ENCODE measurements at regions not wholly inside any gene's neighbourhood (a gene's known extent, or its start where the extent isn't known, plus 50 kb on each side); places are given as distances from the start of the nearest gene placed in this dataset.
"Not testable (repeated sequence)": the region's sequence is repeated elsewhere in the genome, so short reads cannot be mapped to it uniquely, and the experiment has no call there.

DNA sequence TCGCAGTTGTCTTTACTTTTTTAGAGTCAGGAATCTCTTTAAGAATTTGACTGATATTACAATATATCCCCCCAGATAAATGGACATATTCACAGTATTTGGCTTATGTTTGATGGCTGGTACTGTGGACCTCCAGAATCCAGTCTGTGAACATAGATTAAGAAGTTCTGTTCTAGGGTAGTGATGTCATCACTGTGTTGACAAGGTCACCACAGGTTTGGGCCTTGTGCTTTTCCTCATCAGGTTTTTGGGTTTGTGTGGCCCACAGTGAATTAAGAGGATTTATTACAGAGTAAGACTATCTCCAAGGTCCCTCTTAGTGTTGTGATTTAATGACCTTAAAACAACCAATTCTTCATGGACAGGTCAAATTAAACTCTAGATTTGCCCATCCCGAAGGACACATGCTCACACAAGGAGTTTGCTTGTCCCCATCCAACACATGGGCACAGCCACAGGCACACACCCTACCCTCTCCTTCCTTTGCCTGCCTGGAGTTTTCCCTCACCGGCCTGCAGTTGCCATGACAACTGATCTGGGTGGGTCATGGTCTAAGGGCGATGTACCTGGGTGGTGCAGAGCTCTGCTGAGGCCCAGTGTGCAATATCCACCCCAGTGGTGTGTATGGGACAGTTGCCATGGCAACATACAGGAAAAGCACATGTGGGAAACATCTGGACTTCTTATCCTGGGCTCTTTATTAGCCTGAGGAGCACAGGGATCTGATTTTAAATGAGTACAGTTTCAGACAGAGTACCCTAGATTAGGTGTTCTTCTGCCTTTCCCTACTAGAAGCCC is 98.6 kb downstream of the NAV1 start:
- no peak for DNase-seq (ENCODE audit: low spot score)

DNA sequence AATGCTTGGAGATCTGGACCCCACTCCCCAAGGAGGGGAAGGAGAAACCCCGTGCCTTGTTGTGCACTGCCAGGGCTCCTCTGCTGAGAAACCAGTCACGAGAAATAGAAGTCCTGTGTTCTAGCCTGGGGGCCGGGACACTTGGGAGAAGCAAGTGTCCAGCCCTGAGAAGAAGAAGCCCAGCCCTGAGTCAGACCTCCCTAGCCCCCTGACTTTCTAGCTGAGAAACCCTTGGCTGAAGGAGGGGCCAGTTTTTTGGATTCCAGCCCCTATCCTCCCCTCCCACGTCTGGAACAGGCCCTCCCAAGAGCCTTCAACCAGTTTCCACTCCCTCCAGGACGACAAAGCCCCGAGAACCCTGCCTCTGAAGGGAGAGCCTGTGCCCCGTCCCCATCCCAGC is 100.5 kb downstream of the NAV1 start:
- DNase-seq (ENCODE audit: low spot score): no peak

GRCh38 chr1:201639826-201640225 is 100.9 kb downstream of the NAV1 start:
- no peak for DNase-seq (ENCODE audit: low spot score)

- no peak for DNase-seq (ENCODE audit: low spot score)
Measured at GRCh38 chr1:201640624-201641023, 101.7 kb downstream of the NAV1 start.

DNA sequence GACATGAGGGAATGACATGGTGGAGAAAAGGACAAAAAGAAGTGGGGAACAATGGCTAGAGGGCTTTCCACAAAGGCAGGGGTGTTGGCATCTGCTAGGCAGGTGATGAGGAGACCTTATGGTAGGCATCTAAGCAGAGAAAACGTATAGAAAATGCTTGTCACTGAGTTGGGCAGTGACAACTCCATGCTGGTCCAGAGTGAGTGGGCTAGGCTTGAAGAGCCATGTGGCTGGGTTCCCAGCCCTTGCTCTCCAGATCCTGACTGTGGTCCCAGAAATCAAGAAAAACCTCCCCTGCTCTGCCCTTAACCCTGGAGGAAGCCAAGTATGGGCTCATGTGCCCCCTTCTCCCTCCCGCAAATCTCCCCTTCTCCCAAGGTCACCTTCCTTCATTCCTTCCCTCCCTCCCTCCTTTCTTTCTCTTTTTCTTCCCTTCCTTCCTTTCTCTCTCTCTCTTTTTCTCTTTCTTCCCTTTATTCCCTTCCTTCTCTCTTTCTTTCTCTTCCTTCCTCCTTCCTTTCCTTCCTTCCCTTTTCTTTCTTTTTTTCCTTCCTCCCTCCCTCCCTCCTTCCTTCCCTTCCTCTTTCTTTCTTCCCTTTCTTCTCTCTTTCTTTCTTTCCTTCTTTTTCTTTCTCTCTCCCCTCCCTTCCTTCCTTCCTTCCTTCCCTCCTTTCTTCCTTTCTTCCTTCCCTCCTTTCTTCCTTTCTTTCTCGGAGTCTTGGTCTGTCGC is 102.8 kb downstream of the NAV1 start:
- DNase-seq (ENCODE audit: low spot score): no peak

- DNase-seq (ENCODE audit: low spot score): no peak
Measured at GRCh38 chr1:201643835-201644104, 104.8 kb downstream of the NAV1 start.

- no peak for DNase-seq (ENCODE audit: low spot score)
Measured at GRCh38 chr1:201644197-201644596, 105.3 kb downstream of the NAV1 start.

GRCh38 chr1:201645000-201645399 is 106.1 kb downstream of the NAV1 start:
- DNase-seq (ENCODE audit: low spot score): not testable (repeated sequence)

- no peak for DNase-seq (ENCODE audit: low spot score)
Measured at GRCh38 chr1:201645956-201646355, 107.0 kb downstream of the NAV1 start.

DNA sequence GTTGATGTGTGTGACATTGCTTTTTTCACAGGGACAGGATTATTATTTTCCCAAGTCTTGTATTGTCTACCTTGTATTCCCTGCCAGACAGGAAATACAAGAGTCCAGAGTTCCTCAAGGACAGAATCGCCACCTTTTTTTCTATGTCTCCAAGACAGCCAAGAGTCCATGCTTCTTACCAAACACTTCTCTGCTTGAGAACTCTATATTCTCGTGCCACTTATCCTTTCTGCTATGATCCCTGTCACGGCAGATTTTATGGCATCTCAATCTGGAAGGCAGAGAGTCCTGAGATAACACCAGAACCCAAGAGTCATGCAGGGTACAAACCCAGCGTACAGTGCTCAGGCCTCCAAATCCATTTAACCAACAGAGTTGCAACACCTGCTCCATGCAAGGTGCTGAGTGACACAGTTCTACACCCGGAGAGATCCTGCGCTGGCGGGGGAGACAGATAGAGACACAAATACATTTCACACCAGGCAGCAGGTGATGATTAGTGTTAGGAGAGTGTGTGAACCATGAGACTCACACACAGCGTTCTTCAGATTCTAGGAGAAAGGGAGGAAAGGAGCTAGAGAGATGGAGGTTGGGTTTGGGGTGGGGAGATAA is 107.6 kb downstream of the NAV1 start:
- DNase-seq (ENCODE audit: low spot score): no peak

DNA sequence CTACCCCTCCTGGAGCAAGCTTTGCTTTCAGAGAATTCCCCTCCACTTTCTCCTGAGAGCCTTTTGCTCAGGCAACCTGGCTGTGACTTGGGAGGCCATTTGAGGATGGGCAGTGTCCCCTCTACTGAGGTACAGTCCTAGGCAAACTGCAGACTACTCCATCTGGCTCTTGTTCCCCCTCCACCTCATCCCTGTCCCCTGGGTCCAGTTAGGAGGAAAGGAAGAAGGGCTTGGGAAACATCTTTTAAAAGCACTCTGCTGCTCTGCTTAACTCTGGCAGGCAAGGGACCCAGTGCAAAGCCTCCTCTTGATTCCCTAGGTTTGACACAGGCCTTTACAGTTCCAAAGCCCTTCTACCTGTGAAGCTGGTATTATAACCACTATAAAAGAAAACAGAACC is 108.2 kb downstream of the NAV1 start:
- DNase-seq (ENCODE audit: low spot score): no peak

GRCh38 chr1:201647722-201648065 is 108.8 kb downstream of the NAV1 start:
- no peak for DNase-seq (ENCODE audit: low spot score)

- no peak for DNase-seq (ENCODE audit: low spot score)
Measured at GRCh38 chr1:201648066-201648906, 109.4 kb downstream of the NAV1 start.

DNA sequence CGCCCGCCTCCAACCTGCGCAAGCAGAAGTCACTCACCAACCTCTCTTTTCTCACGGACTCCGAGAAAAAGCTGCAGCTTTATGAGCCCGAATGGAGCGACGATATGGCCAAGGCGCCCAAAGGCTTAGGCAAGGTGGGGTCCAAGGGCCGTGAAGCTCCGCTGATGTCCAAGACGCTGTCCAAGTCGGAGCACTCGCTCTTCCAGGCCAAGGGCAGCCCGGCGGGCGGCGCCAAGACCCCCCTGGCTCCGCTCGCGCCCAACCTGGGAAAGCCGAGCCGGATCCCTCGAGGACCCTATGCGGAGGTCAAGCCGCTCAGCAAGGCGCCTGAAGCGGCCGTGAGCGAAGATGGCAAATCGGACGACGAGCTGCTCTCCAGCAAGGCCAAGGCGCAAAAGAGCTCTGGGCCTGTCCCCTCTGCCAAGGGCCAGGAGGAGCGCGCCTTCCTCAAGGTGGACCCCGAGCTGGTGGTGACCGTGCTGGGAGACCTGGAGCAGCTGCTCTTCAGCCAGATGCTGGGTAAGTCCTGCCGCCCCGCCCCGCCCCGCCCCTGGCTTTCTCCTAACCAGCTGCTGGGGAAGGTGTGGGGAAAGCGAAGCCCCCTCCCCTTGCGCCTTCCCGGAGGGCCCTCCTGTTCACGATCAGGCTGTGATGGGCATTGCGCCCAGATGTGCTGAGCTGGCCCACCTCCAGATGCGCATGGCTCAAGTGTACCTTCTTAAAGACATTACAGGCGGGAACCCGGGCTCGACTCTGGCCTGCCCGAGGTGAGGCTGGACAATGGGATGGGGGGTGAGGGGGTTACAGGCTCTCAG is 110.2 kb downstream of the NAV1 start:
- DNase-seq (ENCODE audit: low spot score): no peak

- peak; percentile 39 for DNase-seq (ENCODE audit: low spot score)
Measured at GRCh38 chr1:201649761-201650622, 111.1 kb downstream of the NAV1 start.

DNA sequence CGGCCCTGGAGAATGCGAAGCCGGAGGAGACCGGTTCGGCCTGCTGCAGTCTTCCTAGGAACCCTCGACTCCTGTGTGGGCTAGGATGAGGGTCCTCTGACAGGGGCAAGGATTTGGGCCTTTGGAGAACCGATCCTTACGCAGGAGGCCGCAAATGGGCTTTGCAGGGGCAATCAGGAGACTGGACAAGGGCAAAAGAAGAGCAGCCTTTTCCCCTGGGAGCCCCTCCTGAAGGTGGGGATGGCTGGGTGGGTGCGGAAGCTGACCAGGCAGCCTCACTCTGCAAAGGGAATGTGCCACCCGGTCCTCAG is 111.7 kb downstream of the NAV1 start:
- DNase-seq (ENCODE audit: low spot score): no peak

- no peak for DNase-seq (ENCODE audit: low spot score)
Measured at GRCh38 chr1:201652181-201652580, 113.3 kb downstream of the NAV1 start.

DNA sequence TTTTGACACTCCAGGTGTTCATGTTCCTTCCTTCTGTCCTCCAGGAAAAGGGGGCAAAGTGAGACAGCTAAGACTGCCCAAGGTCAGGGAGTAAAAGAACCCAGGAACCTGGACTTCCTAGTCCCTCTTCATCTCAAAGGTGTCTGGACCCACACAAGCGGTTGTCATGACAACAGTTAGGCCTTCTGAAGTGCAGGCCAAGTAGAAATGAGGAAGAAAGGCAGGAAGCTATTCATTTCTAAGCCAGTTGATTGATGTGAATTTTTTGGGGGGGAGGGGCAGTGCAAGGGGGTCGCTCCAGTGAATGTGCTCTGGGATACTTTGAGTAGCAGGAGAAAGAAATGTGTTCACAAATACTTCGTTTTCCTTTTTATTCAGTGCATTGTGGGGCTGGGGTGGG is 114.3 kb downstream of the NAV1 start:
- DNase-seq (ENCODE audit: low spot score): no peak

DNA sequence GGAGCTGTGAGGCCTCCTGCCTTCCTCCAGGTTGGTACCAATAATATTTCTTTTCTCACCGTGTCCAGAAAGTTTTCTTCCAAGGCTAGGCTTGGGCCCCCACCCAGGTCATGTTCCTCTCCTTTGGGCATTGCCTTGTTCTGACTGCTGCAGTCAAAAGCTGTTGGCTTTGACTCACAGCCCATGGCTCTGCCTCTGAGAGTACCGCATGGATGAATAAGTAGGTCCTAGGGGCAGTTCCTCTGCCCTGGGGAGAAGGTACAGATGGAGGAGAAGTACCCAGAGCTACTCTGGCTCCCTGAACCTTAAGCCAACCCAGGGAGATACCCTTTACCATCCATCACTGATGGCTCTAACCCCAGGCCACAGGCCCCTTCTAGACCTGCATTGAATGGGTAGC is 115.0 kb downstream of the NAV1 start:
- DNase-seq (ENCODE audit: low spot score): no peak

- DNase-seq (ENCODE audit: low spot score): no peak
Measured at GRCh38 chr1:201655243-201655642, 116.3 kb downstream of the NAV1 start.

DNA sequence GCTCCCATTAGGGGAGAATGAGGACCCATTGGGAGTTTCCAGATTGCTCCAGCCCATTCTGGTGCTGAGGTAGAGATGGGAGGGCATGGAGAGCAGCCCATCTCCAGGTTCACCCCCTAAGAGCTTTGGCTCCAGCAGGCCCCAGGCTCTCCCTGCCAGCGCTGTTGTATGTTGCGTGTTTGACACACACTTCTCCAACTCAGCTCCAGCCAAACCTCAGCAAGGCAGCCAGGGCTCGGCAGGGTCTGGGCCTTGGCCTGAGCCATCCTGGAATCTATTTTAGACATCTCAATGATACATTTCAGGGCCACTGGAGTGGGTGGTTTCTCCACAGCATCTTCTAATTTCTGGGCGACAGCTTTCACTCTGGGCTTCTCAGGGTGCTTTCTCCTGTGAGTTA is 117.0 kb downstream of the NAV1 start:
- no peak for DNase-seq (ENCODE audit: low spot score)
